ENCODE measurements at regions not wholly inside any gene's neighbourhood (a gene's known extent, or its start where the extent isn't known, plus 50 kb on each side); places are given as distances from the start of the nearest gene placed in this dataset.

GRCh38 chr1:218991089-218991488 is 182.6 kb upstream of the LYPLAL1 start:
- no peak for DNase-seq (ENCODE audit: low spot score)

GRCh38 chr1:218994615-218995014 is 179.1 kb upstream of the LYPLAL1 start:
- DNase-seq (ENCODE audit: low spot score): no peak

GRCh38 chr1:218995091-218995665 is 178.5 kb upstream of the LYPLAL1 start:
- DNase-seq (ENCODE audit: low spot score): no peak

GRCh38 chr1:218996362-218996761 is 177.3 kb upstream of the LYPLAL1 start:
- no peak for DNase-seq (ENCODE audit: low spot score)

GRCh38 chr1:219000005-219000404 is 173.7 kb upstream of the LYPLAL1 start:
- DNase-seq (ENCODE audit: low spot score): no peak

DNA sequence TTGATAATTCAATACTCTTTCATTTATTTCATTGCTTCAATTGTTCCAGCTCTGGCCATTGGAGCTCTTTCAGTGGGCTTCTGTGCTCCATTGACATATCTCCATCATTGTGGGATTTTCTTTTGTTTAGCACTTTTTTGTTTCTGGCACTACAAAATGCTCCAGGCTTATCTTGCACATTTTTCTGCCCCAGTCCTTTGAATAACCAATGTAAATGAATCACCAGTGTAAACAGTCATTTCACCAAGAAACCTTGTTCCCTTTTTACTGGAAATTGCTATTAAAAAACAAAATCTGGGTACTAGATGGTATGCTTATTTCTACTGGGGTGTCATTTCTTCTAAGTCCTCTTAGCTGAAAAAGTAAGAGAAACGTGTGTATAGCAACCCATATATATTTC is 173.0 kb upstream of the LYPLAL1 start:
- no peak for DNase-seq (ENCODE audit: low spot score)

GRCh38 chr1:219010720-219011119 is 163.0 kb upstream of the LYPLAL1 start:
- DNase-seq (ENCODE audit: low spot score): no peak

GRCh38 chr1:219020386-219020785 is 153.3 kb upstream of the LYPLAL1 start:
- no peak for DNase-seq (ENCODE audit: low spot score)

GRCh38 chr1:219020846-219021245 is 152.8 kb upstream of the LYPLAL1 start:
- no peak for DNase-seq (ENCODE audit: low spot score)

- no peak for DNase-seq (ENCODE audit: low spot score)
Measured at GRCh38 chr1:219027146-219027673, 146.5 kb upstream of the LYPLAL1 start.

GRCh38 chr1:219031809-219032208 is 141.9 kb upstream of the LYPLAL1 start:
- no peak for DNase-seq (ENCODE audit: low spot score)

DNA sequence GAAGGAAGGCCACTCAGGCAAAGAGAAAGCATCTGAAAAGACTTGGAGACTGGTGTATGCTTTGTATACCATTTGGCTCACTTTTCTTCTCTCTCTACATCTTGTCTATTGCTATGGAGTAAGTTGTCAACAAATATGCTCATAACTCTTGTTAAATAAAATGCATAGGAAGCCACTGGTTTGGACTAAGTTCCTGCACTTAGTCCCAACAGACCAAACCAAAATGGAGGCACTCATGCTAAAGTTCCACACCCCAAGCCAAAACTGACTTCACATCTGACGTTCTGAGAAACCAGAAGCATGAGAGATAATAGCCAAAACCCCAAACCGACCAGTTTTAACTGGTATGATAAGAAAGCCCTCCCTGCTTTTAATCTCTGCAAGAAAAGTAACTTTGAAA is 135.3 kb upstream of the LYPLAL1 start:
- no peak for DNase-seq (ENCODE audit: low spot score)

DNA sequence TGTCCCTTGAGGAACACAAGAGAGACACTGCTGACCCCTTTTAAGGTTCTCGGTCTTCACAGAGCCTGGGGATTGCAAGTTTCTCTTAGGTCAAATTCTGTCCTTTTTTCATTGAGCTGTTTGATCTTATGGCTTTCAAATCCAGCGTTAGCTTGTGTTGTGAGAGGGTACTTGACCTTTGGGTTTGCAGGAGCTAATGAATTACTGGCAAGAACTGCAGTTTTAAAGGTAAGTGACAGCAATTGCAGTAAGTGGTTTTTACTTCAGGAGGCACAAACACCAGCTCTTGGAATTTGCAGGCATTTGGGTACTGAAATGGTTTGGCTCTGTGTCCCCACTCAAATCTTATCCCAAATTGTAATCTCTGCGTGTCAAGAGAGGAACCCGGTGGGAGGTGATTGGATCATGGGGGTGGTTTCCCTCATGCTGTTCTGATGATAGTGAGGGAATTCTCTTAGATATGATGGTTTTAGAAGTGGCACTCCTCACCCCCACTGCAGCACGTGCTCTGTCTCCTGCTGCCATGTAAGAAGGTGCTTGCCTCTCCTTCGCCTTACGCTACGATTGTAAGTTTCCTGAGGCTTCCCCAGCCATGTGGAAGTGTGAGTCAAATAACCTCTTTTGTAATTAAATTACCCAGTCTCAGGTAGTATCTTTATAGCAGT is 134.5 kb upstream of the LYPLAL1 start:
- no peak for DNase-seq (ENCODE audit: low spot score)

DNA sequence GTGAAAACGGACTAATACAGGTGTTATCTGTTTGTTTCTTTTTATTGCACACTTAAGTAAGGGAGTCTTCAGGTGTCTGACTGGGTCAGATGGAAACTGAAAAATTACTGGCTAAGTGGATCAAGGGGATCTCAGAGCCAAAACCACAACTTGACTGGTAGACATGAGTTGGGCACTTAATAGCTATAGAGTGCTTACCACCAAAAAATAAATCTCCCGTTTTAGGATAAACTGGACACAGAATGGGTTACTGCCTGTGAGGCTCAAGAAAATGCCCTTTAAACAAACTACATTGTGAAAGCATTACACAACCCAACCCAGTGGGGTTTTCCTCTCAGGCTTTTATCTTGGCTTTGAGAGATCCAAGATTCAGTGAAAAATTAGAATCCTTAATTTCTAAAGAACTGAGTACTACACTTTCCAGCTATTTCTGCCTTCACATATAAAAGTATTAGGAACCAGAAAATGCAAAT is 134.0 kb upstream of the LYPLAL1 start:
- no peak for DNase-seq (ENCODE audit: low spot score)

GRCh38 chr1:219040291-219040690 is 133.4 kb upstream of the LYPLAL1 start:
- no peak for DNase-seq (ENCODE audit: low spot score)

DNA sequence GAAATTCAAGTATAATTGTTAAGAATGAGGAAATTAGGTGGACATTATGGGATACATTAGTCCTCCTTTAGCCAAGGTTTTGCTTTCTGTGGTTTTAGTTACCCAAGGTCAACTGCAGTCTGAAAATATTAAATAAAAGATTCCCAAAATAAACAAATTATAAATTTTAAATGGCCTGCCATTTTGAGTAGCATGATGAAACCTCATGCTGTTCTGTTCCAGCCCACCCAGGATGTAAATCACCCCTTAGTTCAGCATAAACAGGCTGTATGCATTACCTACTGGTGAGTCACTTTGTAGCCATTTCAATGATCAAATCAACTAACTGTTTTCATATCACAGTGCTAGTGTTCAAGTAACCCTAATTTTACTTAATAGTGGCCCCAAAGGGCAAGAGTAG is 132.5 kb upstream of the LYPLAL1 start:
- no peak for DNase-seq (ENCODE audit: low spot score)

- DNase-seq (ENCODE audit: low spot score): no peak
Measured at GRCh38 chr1:219041818-219042217, 131.9 kb upstream of the LYPLAL1 start.

GRCh38 chr1:219042769-219043168 is 130.9 kb upstream of the LYPLAL1 start:
- no peak for DNase-seq (ENCODE audit: low spot score)

DNA sequence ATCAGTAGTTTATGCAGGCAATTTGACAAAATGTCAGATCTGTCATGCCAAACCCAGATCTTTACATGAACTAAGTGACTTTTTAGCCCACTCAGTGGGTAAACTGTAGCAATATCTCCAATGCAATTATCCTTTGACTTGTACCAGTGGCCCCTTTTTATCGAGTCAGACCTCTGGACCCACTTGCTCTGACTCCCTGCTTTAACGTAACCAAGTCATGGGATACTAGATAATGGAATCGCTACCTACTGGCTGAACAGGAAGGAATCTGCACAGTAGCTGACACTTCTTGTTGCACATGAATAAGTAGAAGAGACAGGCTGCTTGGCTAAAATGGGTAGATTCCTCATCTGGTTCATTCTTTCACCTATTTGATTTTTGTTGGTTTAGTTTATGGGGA is 128.4 kb upstream of the LYPLAL1 start:
- no peak for DNase-seq (ENCODE audit: low spot score)

DNA sequence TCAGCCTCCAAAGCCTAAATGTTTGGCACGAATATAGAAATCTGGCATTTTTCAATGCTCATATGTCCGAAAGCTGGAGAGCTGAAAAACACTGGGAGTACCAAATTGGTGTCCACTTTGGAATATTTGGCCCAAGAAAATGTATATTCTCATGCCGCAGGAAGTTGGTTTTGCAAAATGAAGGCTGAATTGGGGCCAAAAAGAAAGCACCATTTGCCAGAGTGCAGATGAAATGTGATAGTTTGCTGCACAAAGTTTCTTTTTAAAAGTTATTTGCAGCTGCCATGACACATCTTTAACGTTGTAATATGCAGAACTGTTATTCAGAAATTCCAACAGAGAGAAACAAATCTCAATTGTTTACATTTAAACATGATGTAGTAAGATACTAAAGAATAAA is 124.2 kb upstream of the LYPLAL1 start:
- no peak for DNase-seq (ENCODE audit: low spot score)

DNA sequence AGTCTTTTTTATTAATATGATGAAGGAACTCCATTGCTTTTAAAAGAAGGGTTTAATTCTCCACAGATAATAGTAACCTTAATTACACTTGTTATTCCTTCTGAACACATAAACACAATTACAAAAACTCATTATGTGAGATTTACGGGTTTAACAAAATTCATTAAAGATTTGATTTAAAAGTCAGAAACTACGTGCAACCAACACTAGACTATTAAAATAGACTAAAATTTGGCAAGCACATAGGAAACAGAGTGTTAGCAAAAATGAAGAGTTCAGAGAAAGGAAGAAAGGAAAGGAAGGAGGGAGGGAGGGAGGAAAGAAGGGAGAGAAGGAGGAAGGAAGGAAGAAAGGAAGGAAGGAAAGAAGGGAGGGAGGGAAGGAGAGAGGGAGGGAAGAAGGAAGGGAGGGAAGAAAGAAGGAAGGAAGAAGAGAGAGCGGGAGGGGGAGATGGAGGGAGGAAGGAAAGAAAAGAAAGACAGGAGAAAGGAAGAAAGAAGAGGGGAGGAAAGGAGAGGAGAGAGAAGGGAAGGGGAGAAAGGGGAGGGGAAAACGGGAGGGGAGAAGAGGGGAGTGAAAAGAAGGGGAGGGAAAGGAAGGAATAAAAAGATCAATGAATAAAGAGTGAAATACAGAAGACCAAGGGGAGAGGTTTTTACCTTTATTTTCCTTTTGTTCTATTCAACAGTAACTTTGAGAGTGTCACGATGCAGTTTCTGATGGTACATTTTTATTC is 123.4 kb upstream of the LYPLAL1 start:
- DNase-seq (ENCODE audit: low spot score): no peak

DNA sequence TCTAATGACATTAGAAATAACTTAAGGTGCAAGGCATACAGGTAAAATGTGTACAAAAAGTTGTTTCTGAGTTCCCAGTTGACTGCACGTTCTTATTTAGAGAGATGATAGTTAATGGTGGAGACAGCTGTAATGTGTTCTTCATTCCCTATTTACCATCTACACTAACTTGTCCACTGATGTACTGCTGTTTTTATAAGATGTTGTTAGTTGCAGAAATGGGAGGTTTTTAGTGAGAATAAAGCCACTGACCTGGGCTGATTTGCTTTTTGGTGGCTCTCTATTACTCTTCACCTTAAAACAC is 122.9 kb upstream of the LYPLAL1 start:
- no peak for DNase-seq (ENCODE audit: low spot score)

DNA sequence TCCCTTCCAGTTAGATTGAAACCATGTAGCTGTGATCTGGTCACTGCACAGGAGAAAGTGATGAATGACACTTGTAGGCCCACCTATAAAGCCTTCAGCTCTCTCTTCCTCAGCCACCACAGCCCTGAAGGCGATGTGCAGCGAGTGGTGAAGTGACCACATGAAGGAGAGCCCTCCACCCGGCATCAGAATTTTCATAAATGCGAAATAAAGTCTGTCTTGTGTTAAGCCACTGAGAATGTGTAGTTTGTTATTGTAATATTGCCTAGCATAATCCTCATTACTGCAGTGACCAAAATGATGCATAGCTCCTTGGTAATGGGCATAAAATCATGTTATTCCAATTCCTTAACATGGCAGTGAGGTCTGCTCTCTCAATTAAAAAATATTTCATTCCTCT is 122.1 kb upstream of the LYPLAL1 start:
- no peak for DNase-seq (ENCODE audit: low spot score)
